ENCODE measurements at regions not wholly inside any gene's neighbourhood (a gene's known extent, or its start where the extent isn't known, plus 50 kb on each side); places are given as distances from the start of the nearest gene placed in this dataset.

- TF ChIP-seq ZNF274 (IDR thresholded peaks at IDR 0.05; ENCODE audit: low read depth, low read length) (no peak), SUZ12 (IDR thresholded peaks at IDR 0.05; ENCODE audit: extremely low read depth, insufficient read depth, insufficient read length) (no peak), YY1 (IDR thresholded peaks at IDR 0.05; ENCODE audit: insufficient read depth, insufficient read length) (no peak)
These were observed 337.6 kb upstream of the NPSR1 start for GRCh38 chr7:34320412-34320811.
